ENCODE measurements at regions not wholly inside any gene's neighbourhood (a gene's known extent, or its start where the extent isn't known, plus 50 kb on each side); places are given as distances from the start of the nearest gene placed in this dataset.

- Histone ChIP-seq H3K36me3 (no peaks in the 10 kb centered on the region), H3K27ac (no peak overlapping the region), H3K4me3 (no peak overlapping the region), H3K9me3 (ENCODE audit: low read depth) (no peaks in the 10 kb centered on the region), H3K4me1 (ENCODE audit: low read depth) (peaks cover 6% of the 10 kb centered on the region), H3K27me3 (no peaks in the 10 kb centered on the region)
- DNase-seq (ENCODE audit: low read depth in 1 of 2, low spot score in 1 of 2): no peak
- TF ChIP-seq CTCF (IDR thresholded peaks at IDR 0.05; ENCODE audit: low read depth, low read length): no peak
Measured at GRCh38 chr5:113985505-113985904, 376.4 kb upstream of the KCNN2 start.

DNA sequence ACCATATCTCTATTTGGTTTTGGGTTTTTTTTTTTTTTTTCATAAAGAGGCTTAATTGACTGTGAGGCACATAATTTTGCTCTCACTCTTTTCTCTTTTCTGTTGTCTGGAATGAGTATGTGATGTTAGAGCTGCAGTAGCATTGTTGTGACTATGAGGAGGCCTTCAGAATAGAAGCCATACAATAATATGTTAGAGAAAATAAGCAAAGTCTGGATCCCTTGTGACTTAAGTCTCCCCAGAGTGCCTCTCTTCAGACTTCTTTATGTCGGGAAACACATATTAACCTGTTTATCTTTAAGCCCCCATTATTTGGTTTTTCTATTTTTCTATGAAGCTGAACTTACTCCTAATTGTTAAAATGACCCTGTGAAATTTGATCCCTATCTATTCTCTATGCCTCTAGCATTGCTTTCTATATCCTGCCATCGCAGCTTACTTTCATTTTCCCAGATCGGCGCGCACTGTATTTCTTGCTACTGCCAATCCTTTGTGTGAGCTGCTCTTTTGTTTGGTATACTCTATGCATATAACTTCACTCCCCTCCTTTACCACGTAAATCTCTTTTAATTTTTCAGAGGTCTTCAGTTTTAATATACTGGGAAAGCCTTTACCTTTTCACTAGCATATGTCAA, 372.5 kb upstream of the KCNN2 start:
- peaks cover 6% of the 10 kb centered on the region for H3K4me1 ChIP-seq (ENCODE audit: low read depth)
- no peaks in the 10 kb centered on the region for H3K27me3 ChIP-seq
- H3K36me3 ChIP-seq: no peaks in the 10 kb centered on the region
- H3K4me3 ChIP-seq: no peak overlapping the region
- no peak for DNase-seq (ENCODE audit: low read depth in 1 of 2, low spot score in 1 of 2)
- H3K27ac ChIP-seq: no peak overlapping the region
- no peak for TF ChIP-seq CTCF (IDR thresholded peaks at IDR 0.05; ENCODE audit: low read depth, low read length)
- H3K9me3 ChIP-seq (ENCODE audit: low read depth): no peaks in the 10 kb centered on the region

GRCh38 chr5:113989913-113990305, 372.0 kb upstream of the KCNN2 start:
- peaks cover 3% of the 10 kb centered on the region for H3K4me1 ChIP-seq (ENCODE audit: low read depth)
- H3K27ac ChIP-seq: no peak overlapping the region
- H3K27me3 ChIP-seq: no peaks in the 10 kb centered on the region
- H3K9me3 ChIP-seq (ENCODE audit: low read depth): no peaks in the 10 kb centered on the region
- no peak for TF ChIP-seq CTCF (IDR thresholded peaks at IDR 0.05; ENCODE audit: low read depth, low read length)
- DNase-seq (ENCODE audit: low read depth in 1 of 2, low spot score in 1 of 2): no peak
- no peak overlapping the region for H3K4me3 ChIP-seq
- no peaks in the 10 kb centered on the region for H3K36me3 ChIP-seq

DNA sequence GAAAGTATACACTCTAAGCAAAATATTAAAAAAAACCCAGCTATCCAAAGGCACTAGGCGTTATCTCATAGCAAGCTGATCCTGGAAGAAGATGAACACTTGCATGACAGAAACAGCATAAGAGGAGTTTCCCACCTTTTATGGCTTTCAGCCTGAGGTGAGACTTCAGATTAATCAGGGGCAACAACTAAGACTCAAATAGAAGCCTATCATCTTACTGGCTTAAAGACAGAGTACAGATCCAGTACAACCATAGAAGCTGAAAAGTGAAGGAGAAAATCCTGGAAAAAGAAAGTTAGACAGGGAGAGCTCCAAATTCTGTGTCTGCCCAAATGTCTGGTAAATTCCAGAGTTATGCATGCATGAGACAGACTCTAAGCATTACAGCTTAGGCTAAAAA, 360.8 kb upstream of the KCNN2 start:
- no peaks in the 10 kb centered on the region for H3K36me3 ChIP-seq
- no peak for TF ChIP-seq CTCF (IDR thresholded peaks at IDR 0.05; ENCODE audit: low read depth, low read length)
- no peak for DNase-seq (ENCODE audit: low read depth in 1 of 2, low spot score in 1 of 2)
- no peaks in the 10 kb centered on the region for H3K27me3 ChIP-seq
- H3K4me3 ChIP-seq: no peak overlapping the region
- no peaks in the 10 kb centered on the region for H3K4me1 ChIP-seq (ENCODE audit: low read depth)
- H3K27ac ChIP-seq: no peak overlapping the region
- H3K9me3 ChIP-seq (ENCODE audit: low read depth): no peaks in the 10 kb centered on the region

DNA sequence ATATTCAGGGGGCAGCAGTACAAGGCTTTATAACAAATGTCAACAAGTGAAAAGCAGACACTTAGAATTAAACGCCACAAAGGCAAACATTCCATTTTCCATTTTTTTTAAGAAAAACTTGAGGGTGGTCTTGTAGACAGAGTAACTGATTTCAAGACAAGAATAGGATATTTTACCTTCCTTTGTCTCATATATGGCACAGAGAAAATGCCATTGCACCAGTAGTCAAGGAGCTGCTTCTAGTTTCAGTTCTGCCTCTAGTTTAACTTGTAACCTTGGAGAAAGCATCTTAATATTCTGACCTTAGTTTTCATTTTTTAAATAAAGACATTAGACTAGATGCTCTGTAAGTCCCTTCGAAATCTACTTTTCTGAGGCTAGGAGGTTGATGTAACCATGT, 355.3 kb upstream of the KCNN2 start:
- H3K36me3 ChIP-seq: no peaks in the 10 kb centered on the region
- no peaks in the 10 kb centered on the region for H3K9me3 ChIP-seq (ENCODE audit: low read depth)
- no peak overlapping the region for H3K27ac ChIP-seq
- TF ChIP-seq CTCF (IDR thresholded peaks at IDR 0.05; ENCODE audit: low read depth, low read length): no peak
- H3K4me3 ChIP-seq: no peak overlapping the region
- no peaks in the 10 kb centered on the region for H3K27me3 ChIP-seq
- DNase-seq (ENCODE audit: low read depth in 1 of 2, low spot score in 1 of 2): no peak
- no peaks in the 10 kb centered on the region for H3K4me1 ChIP-seq (ENCODE audit: low read depth)

- Histone ChIP-seq H3K27ac (no peak overlapping the region), H3K4me3 (no peak overlapping the region), H3K4me1 (ENCODE audit: low read depth) (peaks cover 3% of the 10 kb centered on the region), H3K27me3 (no peaks in the 10 kb centered on the region), H3K36me3 (no peaks in the 10 kb centered on the region), H3K9me3 (ENCODE audit: low read depth) (no peaks in the 10 kb centered on the region)
- no peak for DNase-seq (ENCODE audit: low read depth in 1 of 2, low spot score in 1 of 2)
- TF ChIP-seq CTCF (IDR thresholded peaks at IDR 0.05; ENCODE audit: low read depth, low read length): no peak
Measured at GRCh38 chr5:114007678-114008077, 354.2 kb upstream of the KCNN2 start.
